SK-N-MC (cell line): ENCODE measurements at regions not wholly inside any gene's neighbourhood (a gene's known extent, or its start where the extent isn't known, plus 50 kb on each side); places are given as distances from the start of the nearest gene placed in this dataset.

ENCODE experiments used
- EZH2 ChIP-seq: fragments of 200-600 bp; sonication (generic); IDR thresholded peaks from one replicate; pipeline ENCODE4 v1.6.1; 2017; ENCODE audit warnings: antibody characterized with exemption
- POLR2AphosphoS5 ChIP-seq: IDR thresholded peaks from 2 replicates; pipeline ENCODE4 v1.6.1; 2012; ENCODE audit warnings: mild to moderate bottlenecking, low read depth, low read length, borderline replicate concordance

GRCh38 chr14:44701563-44702263 is 194.6 kb upstream of the FSCB start:
- no peak for TF ChIP-seq POLR2AphosphoS5
- TF ChIP-seq EZH2: no peak
